HG02973 (cell line): ENCODE measurements at regions not wholly inside any gene's neighbourhood (a gene's known extent, or its start where the extent isn't known, plus 50 kb on each side); places are given as distances from the start of the nearest gene placed in this dataset.
"Not testable (repeated sequence)": the region's sequence is repeated elsewhere in the genome, so short reads cannot be mapped to it uniquely, and the experiment has no call there.

Source experiments
- ATAC-seq: cut with Tn5 transposase; IDR thresholded peaks from one replicate; pipeline ENCODE4 v1.9.1; 2021; ENCODE audit warnings: moderate library complexity; ENCODE audit not compliant: unreplicated experiment

- no peak for ATAC-seq
Measured at GRCh38 chr6:82573254-82573972, 209.8 kb downstream of the TPBG start.

- no peak for ATAC-seq
Measured at GRCh38 chr6:82576284-82576683, 212.7 kb downstream of the TPBG start.

- ATAC-seq = no peak
Measured at GRCh38 chr6:82584194-82584695, 220.6 kb downstream of the TPBG start.

- ATAC-seq = no peak
Measured at GRCh38 chr6:82584856-82585255, 221.2 kb downstream of the TPBG start.

- no peak for ATAC-seq
Measured at GRCh38 chr6:82588020-82588419, 224.4 kb downstream of the TPBG start.

GRCh38 chr6:82588859-82589412, 225.3 kb downstream of the TPBG start:
- no peak for ATAC-seq

- ATAC-seq = peak; percentile 78
Measured at GRCh38 chr6:82589509-82590206, 226.0 kb downstream of the TPBG start.

GRCh38 chr6:82597201-82597600, 233.6 kb downstream of the TPBG start:
- ATAC-seq = no peak

- no peak for ATAC-seq
Measured at GRCh38 chr6:82602776-82603175, 239.2 kb downstream of the TPBG start.

GRCh38 chr6:82603871-82604270, 240.3 kb downstream of the TPBG start:
- ATAC-seq = no peak

- no peak for ATAC-seq
Measured at GRCh38 chr6:82607998-82608725, 244.5 kb downstream of the TPBG start.

- ATAC-seq = no peak
Measured at GRCh38 chr6:82608781-82609180, 245.2 kb downstream of the TPBG start.

- ATAC-seq = no peak
Measured at GRCh38 chr6:82611751-82612150, 248.1 kb downstream of the TPBG start.

GRCh38 chr6:82612475-82613039, 248.9 kb downstream of the TPBG start:
- ATAC-seq = no peak

- no peak for ATAC-seq
Measured at GRCh38 chr6:82614518-82614917, 250.9 kb downstream of the TPBG start.

GRCh38 chr6:82616386-82617028, 252.9 kb downstream of the TPBG start:
- ATAC-seq = no peak

- no peak for ATAC-seq
Measured at GRCh38 chr6:82617648-82618047, 254.0 kb downstream of the TPBG start.

- ATAC-seq = no peak
Measured at GRCh38 chr6:82619573-82619972, 256.0 kb downstream of the TPBG start.

- ATAC-seq = no peak
Measured at GRCh38 chr6:82622461-82622860, 258.8 kb downstream of the TPBG start.

GRCh38 chr6:82624251-82624650, 260.6 kb downstream of the TPBG start:
- ATAC-seq = no peak

- ATAC-seq = not testable (repeated sequence)
Measured at GRCh38 chr6:82626946-82627345, 263.3 kb downstream of the TPBG start.
